ENCODE measurements at regions not wholly inside any gene's neighbourhood (a gene's known extent, or its start where the extent isn't known, plus 50 kb on each side); places are given as distances from the start of the nearest gene placed in this dataset.
A peak's percentile ranks its signal among the peaks of the same experiment; 100 is the strongest.

DNA sequence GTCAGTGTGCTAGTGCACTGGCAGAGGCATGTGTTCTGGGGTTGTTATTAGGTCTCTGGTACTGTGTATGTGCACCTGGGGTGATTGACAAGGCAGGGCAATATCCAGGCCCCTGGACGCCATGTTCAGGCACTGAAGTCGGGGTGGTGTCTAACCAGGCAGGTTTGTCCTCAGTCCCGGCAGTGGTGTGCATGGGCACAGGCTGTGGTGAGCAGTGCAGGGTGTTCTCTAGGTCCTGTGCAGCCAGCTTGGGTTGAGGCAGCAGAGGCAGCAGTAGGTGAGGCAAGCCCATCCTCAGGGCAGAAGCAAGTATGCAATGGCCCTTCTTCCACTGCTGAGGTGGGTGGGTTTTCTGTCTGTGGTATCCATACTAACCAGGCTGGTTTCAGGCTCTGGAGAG, 252.3 kb upstream of the LRRC7 start:
- no peak overlapping the region for H3K27ac ChIP-seq

DNA sequence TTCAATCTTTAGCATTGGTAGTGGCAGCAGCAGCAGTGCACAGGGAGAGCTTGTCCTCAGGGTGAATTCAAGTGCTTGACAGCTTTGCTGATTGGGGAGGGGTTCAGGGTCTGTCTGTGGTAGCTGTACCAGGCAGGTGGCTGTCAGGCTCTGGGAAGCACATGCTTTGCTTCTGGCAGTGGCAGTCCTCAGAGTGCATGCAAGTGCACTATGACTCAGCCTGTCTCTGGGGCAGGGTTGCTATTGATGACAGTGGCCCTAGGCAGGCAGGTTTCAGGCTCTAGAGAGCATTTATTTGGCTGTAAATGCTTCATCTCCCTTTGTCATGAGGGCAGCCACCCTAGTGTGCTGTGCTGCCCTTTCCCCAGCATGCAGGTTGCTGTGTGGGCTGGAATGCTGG, 251.9 kb upstream of the LRRC7 start:
- intact Hi-C loops (cut with DNase I) = no loop called here
- Histone ChIP-seq H3K4me1 (no peaks in the 10 kb centered on the region), H3K4me3 (no peak overlapping the region), H3K9me3 (no peaks in the 10 kb centered on the region), H3K27me3 (no peaks in the 10 kb centered on the region), H3K36me3 (no peaks in the 10 kb centered on the region), H3K27ac (no peak overlapping the region)
- FAIRE-seq (no peak), ATAC-seq (no peak), DNase-seq (no peak)
- no peak for TF ChIP-seq CTCF (IDR thresholded peaks at IDR 0.05)

More for the DNA sequence above, 252.3 kb upstream of the LRRC7 start:
- intact Hi-C loops (cut with DNase I) = no loop called here
- H3K27me3 ChIP-seq = no peaks in the 10 kb centered on the region
- DNase-seq (peak in 1 of 6 donors; percentile 29), FAIRE-seq (no peak), ATAC-seq (no peak)
- H3K36me3 ChIP-seq = no peaks in the 10 kb centered on the region
- TF ChIP-seq CTCF (IDR thresholded peaks at IDR 0.05) = no peak
- no peaks in the 10 kb centered on the region for H3K4me1 ChIP-seq
- H3K4me3 ChIP-seq = no peak overlapping the region
- WGBS, 2 donors = 86 to 94% methylated on average over 3 of the region's 3 CpGs
- H3K9me3 ChIP-seq = no peaks in the 10 kb centered on the region

GRCh38 chr1:69319287-69319686, 248.4 kb upstream of the LRRC7 start:
- ATAC-seq (no peak), FAIRE-seq (no peak), DNase-seq (no peak)
- Histone ChIP-seq H3K9me3 (no peaks in the 10 kb centered on the region), H3K4me3 (no peak overlapping the region), H3K4me1 (no peaks in the 10 kb centered on the region), H3K27me3 (no peaks in the 10 kb centered on the region), H3K36me3 (no peaks in the 10 kb centered on the region), H3K27ac (no peak overlapping the region)
- 70 to 76% methylated on average over 5 of the region's 5 CpGs for WGBS, 2 donors
- no peak for TF ChIP-seq CTCF (IDR thresholded peaks at IDR 0.05)
- intact Hi-C loops (cut with DNase I) = no loop called here

GRCh38 chr1:69320757-69321211, 246.9 kb upstream of the LRRC7 start:
- intact Hi-C loops (cut with DNase I) = no loop called here
- no peak for ATAC-seq
- Histone ChIP-seq H3K36me3 (no peaks in the 10 kb centered on the region), H3K27ac (no peak overlapping the region), H3K4me3 (no peak overlapping the region), H3K4me1 (no peaks in the 10 kb centered on the region), H3K27me3 (no peaks in the 10 kb centered on the region), H3K9me3 (no peaks in the 10 kb centered on the region)
- DNase-seq = no peak
- TF ChIP-seq CTCF (IDR thresholded peaks at IDR 0.05) = no peak
- FAIRE-seq = no peak
- 51% methylated on average over 5 of the region's 5 CpGs for WGBS, 2 donors

DNA sequence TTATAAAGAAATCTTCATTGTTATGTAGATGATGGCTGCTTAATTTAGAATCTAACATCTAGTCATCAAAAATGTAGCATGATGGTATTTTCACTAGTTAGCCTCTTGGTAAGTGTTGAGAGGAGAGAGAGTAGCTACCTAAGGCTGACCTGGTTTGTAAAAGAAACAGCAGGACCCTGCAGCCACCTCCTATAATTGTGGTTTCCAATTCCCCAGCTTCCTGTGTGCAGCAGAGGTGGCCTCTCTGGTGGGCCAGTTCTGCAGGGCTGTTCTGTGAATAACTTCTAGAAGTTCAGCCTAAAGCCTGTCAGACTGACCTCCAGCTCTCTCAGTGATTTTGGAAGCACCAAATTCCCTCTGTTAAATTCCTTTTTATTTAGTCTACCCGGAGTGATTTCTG, 246.4 kb upstream of the LRRC7 start:
- WGBS, 2 donors = 56 to 59% methylated on average over 1 of the region's 1 CpG
- H3K4me1 ChIP-seq = no peaks in the 10 kb centered on the region
- H3K27ac ChIP-seq = no peak overlapping the region
- no peaks in the 10 kb centered on the region for H3K9me3 ChIP-seq
- DNase-seq (no peak), FAIRE-seq (no peak), ATAC-seq (no peak)
- H3K27me3 ChIP-seq = no peaks in the 10 kb centered on the region
- TF ChIP-seq CTCF (IDR thresholded peaks at IDR 0.05) = no peak
- H3K4me3 ChIP-seq = no peak overlapping the region
- H3K36me3 ChIP-seq = no peaks in the 10 kb centered on the region
- intact Hi-C loops (cut with DNase I) = no loop called here

Data from pancreas (tissue), 10 donors.